ENCODE measurements at regions not wholly inside any gene's neighbourhood (a gene's known extent, or its start where the extent isn't known, plus 50 kb on each side); places are given as distances from the start of the nearest gene placed in this dataset.

DNA sequence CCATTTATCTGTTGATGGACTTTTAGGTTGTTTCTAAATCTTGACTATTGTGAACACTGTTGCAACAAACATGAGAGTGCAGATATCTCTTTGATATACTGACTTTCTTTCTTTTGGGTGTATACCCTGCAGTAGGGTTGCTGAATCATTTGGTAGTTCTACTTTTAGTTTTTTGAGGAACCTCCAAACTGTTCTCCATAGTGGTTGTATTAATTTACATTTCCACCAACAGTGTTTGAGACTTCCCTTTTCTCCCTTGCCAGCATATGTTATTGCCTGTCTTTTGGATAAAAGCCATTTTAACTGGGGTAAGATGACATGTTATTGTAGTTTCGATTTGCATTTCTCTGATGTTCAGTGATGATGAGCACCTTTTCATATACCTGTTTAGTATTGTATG lies 330.0 kb downstream of the DDX10 start:
- Histone ChIP-seq H4K20me1 (ENCODE audit: insufficient read depth, low read length) (no peaks in the 10 kb centered on the region), H3K9ac (ENCODE audit: low read depth, low read length) (no peak overlapping the region), H3K79me2 (ENCODE audit: insufficient read depth, low read length) (no peaks in the 10 kb centered on the region), H3K9me3 (ENCODE audit: insufficient read depth, low read length, severe bottlenecking) (no peaks in the 10 kb centered on the region), H3K27me3 (ENCODE audit: insufficient read depth, low read length, poor library complexity) (no peaks in the 10 kb centered on the region), H3K27ac (ENCODE audit: low read length) (no peak overlapping the region), H3K4me1 (ENCODE audit: insufficient read depth, low read length) (no peaks in the 10 kb centered on the region), H3K4me3 (ENCODE audit: low read depth in 1 of 2, low read length in 2 of 2) (no peak overlapping the region), H3K36me3 (ENCODE audit: insufficient read depth, low read length) (no peaks in the 10 kb centered on the region), H2AFZ (ENCODE audit: low read depth, low read length) (no peak overlapping the region), H3K4me2 (ENCODE audit: insufficient read depth, low read length) (no peak overlapping the region)
- ATAC-seq (ENCODE audit: insufficient read depth, low read depth) = no peak
- DNase-seq = no peak
- no peak for TF ChIP-seq EZH2 (IDR thresholded peaks at IDR 0.05; ENCODE audit: borderline replicate concordance, low read depth, low read length, severe bottlenecking)

DNA sequence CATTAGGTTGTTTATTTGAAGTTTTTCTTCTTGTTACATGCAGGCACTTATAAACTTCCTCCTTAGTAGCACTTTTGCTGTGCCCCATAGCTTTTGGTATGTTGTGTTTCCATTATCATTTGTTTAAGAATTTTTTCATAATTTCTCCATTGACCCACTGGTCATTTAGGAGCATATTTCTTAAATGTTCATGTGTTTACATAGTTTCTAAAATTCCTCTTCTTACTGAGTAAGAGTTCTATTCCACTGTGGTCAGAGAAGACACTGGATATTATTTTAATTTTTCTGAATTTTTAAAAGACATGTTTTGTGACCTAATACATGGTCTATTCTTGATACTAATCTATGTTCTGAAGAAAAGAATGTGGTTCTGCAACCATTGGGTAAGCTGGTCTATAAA lies 333.0 kb downstream of the DDX10 start:
- ATAC-seq (ENCODE audit: insufficient read depth, low read depth) (no peak), DNase-seq (no peak)

DNA sequence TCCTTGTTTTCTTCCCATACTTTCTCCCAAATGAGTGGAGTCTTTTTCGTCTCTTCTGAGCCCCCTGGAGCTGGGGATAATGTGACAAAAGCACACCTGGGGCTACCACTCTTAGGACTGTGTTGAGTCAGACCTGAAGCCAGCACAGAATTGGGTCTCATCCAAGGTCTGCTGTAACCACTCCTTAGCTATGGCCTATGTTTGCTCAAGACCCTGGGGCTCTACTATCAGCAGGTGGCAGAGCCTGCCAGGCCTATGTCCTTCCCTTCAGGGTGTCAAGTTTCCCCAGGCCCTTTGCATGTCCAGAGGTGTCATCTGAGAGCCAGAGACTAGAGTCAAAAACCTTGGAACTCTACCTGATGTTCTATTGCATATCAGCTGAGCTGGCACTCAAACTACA lies 335.7 kb downstream of the DDX10 start:
- no peak for TF ChIP-seq EZH2 (IDR thresholded peaks at IDR 0.05; ENCODE audit: borderline replicate concordance, low read depth, low read length, severe bottlenecking)
- TF ChIP-seq, protein P1, sequence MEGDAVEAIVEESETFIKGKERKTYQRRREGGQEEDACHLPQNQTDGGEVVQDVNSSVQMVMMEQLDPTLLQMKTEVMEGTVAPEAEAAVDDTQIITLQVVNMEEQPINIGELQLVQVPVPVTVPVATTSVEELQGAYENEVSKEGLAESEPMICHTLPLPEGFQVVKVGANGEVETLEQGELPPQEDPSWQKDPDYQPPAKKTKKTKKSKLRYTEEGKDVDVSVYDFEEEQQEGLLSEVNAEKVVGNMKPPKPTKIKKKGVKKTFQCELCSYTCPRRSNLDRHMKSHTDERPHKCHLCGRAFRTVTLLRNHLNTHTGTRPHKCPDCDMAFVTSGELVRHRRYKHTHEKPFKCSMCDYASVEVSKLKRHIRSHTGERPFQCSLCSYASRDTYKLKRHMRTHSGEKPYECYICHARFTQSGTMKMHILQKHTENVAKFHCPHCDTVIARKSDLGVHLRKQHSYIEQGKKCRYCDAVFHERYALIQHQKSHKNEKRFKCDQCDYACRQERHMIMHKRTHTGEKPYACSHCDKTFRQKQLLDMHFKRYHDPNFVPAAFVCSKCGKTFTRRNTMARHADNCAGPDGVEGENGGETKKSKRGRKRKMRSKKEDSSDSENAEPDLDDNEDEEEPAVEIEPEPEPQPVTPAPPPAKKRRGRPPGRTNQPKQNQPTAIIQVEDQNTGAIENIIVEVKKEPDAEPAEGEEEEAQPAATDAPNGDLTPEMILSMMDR (IDR thresholded peaks at IDR 0.05; ENCODE audit: borderline replicate concordance, extremely low read depth, low read length, poor library complexity, severe bottlenecking) = no peak
- DNase-seq = no peak
- H2AFZ ChIP-seq (ENCODE audit: low read depth, low read length) = no peak overlapping the region
- no peaks in the 10 kb centered on the region for H3K4me1 ChIP-seq (ENCODE audit: insufficient read depth, low read length)
- H3K4me2 ChIP-seq (ENCODE audit: insufficient read depth, low read length) = no peak overlapping the region
- no peak overlapping the region for H3K4me3 ChIP-seq (ENCODE audit: low read depth in 1 of 2, low read length in 2 of 2)
- H4K20me1 ChIP-seq (ENCODE audit: insufficient read depth, low read length) = no peaks in the 10 kb centered on the region
- ATAC-seq (ENCODE audit: insufficient read depth, low read depth) = no peak
- H3K9me3 ChIP-seq (ENCODE audit: insufficient read depth, low read length, severe bottlenecking) = no peaks in the 10 kb centered on the region
- no peak overlapping the region for H3K9ac ChIP-seq (ENCODE audit: low read depth, low read length)
- H3K27me3 ChIP-seq (ENCODE audit: insufficient read depth, low read length, poor library complexity) = no peaks in the 10 kb centered on the region
- H3K27ac ChIP-seq (ENCODE audit: low read length) = no peak overlapping the region
- H3K36me3 ChIP-seq (ENCODE audit: insufficient read depth, low read length) = no peaks in the 10 kb centered on the region
- H3K79me2 ChIP-seq (ENCODE audit: insufficient read depth, low read length) = no peaks in the 10 kb centered on the region

More for the DNA sequence above, 333.0 kb downstream of the DDX10 start:
- no peak overlapping the region for H2AFZ ChIP-seq (ENCODE audit: low read depth, low read length)
- no peaks in the 10 kb centered on the region for H3K27me3 ChIP-seq (ENCODE audit: insufficient read depth, low read length, poor library complexity)
- no peaks in the 10 kb centered on the region for H4K20me1 ChIP-seq (ENCODE audit: insufficient read depth, low read length)
- TF ChIP-seq, protein P1 (IDR thresholded peaks at IDR 0.05; ENCODE audit: borderline replicate concordance, extremely low read depth, low read length, poor library complexity, severe bottlenecking) = no peak
- TF ChIP-seq EZH2 (IDR thresholded peaks at IDR 0.05; ENCODE audit: borderline replicate concordance, low read depth, low read length, severe bottlenecking) = no peak
- H3K9ac ChIP-seq (ENCODE audit: low read depth, low read length) = no peak overlapping the region
- H3K4me1 ChIP-seq (ENCODE audit: insufficient read depth, low read length) = no peaks in the 10 kb centered on the region
- H3K36me3 ChIP-seq (ENCODE audit: insufficient read depth, low read length) = no peaks in the 10 kb centered on the region
- no peaks in the 10 kb centered on the region for H3K9me3 ChIP-seq (ENCODE audit: insufficient read depth, low read length, severe bottlenecking)
- H3K4me3 ChIP-seq (ENCODE audit: low read depth in 1 of 2, low read length in 2 of 2) = no peak overlapping the region
- no peak overlapping the region for H3K4me2 ChIP-seq (ENCODE audit: insufficient read depth, low read length)
- H3K27ac ChIP-seq (ENCODE audit: low read length) = no peak overlapping the region
- H3K79me2 ChIP-seq (ENCODE audit: insufficient read depth, low read length) = no peaks in the 10 kb centered on the region

DNA sequence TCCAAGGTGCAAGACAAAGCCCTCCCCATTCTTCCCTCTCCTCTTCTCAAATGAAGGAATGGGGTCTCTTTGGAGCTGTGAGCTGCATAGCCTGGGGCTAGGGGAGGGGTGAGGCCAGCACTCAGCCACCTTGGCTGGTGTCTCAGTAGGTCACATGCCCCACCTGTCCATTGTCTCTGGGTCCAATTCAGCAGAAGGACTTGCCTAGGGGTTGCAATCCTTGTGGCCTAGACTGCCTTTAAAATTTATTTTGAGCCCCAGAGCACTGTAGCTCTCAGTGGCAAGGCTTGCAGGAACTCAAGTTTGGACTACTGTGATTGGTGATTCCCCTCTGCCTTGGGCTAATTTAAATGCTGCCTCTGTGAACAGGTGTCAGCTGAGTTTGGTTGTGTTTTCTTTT lies 336.7 kb downstream of the DDX10 start:
- H2AFZ ChIP-seq (ENCODE audit: low read depth, low read length) = no peak overlapping the region
- no peak overlapping the region for H3K4me3 ChIP-seq (ENCODE audit: low read depth in 1 of 2, low read length in 2 of 2)
- no peak for TF ChIP-seq EZH2 (IDR thresholded peaks at IDR 0.05; ENCODE audit: borderline replicate concordance, low read depth, low read length, severe bottlenecking)
- TF ChIP-seq, protein P1 (IDR thresholded peaks at IDR 0.05; ENCODE audit: borderline replicate concordance, extremely low read depth, low read length, poor library complexity, severe bottlenecking) = no peak
- no peaks in the 10 kb centered on the region for H3K9me3 ChIP-seq (ENCODE audit: insufficient read depth, low read length, severe bottlenecking)
- H3K9ac ChIP-seq (ENCODE audit: low read depth, low read length) = no peak overlapping the region
- H3K36me3 ChIP-seq (ENCODE audit: insufficient read depth, low read length) = no peaks in the 10 kb centered on the region
- ATAC-seq (ENCODE audit: insufficient read depth, low read depth) (no peak), DNase-seq (no peak)
- H4K20me1 ChIP-seq (ENCODE audit: insufficient read depth, low read length) = no peaks in the 10 kb centered on the region
- no peak overlapping the region for H3K27ac ChIP-seq (ENCODE audit: low read length)
- H3K27me3 ChIP-seq (ENCODE audit: insufficient read depth, low read length, poor library complexity) = no peaks in the 10 kb centered on the region
- H3K4me2 ChIP-seq (ENCODE audit: insufficient read depth, low read length) = no peak overlapping the region
- no peaks in the 10 kb centered on the region for H3K79me2 ChIP-seq (ENCODE audit: insufficient read depth, low read length)
- H3K4me1 ChIP-seq (ENCODE audit: insufficient read depth, low read length) = no peaks in the 10 kb centered on the region
